ENCODE measurements at regions not wholly inside any gene's neighbourhood (a gene's known extent, or its start where the extent isn't known, plus 50 kb on each side); places are given as distances from the start of the nearest gene placed in this dataset.

DNA sequence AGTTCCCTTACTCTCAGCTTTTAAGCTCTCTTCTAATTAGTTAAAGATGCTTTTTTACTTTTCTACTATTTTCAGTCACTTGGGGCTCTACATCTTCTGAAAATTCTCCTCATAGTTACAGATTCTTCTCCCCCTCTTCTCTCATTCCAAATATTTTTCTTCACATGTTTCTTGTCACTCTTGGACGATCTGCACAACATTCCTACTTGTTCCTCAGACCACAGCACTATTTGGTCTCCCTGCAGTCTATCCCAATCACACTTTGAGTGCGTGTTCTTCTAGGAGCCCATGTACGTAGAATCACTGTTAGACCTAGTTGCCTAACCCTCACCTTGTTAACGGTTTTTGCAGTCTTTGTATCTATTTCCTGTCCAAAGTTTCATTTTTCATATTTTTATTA, 222.5 kb upstream of the SPRY2 start (continued):
- TF ChIP-seq, protein P1, sequence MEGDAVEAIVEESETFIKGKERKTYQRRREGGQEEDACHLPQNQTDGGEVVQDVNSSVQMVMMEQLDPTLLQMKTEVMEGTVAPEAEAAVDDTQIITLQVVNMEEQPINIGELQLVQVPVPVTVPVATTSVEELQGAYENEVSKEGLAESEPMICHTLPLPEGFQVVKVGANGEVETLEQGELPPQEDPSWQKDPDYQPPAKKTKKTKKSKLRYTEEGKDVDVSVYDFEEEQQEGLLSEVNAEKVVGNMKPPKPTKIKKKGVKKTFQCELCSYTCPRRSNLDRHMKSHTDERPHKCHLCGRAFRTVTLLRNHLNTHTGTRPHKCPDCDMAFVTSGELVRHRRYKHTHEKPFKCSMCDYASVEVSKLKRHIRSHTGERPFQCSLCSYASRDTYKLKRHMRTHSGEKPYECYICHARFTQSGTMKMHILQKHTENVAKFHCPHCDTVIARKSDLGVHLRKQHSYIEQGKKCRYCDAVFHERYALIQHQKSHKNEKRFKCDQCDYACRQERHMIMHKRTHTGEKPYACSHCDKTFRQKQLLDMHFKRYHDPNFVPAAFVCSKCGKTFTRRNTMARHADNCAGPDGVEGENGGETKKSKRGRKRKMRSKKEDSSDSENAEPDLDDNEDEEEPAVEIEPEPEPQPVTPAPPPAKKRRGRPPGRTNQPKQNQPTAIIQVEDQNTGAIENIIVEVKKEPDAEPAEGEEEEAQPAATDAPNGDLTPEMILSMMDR (IDR thresholded peaks at IDR 0.05; ENCODE audit: low read depth, low read length, missing input control): no peak
- TF ChIP-seq GABPA (IDR thresholded peaks at IDR 0.05 in 1 of 2, conservative IDR thresholded peaks at IDR 0.05 in 1 of 2) (no peak), SP1 (IDR thresholded peaks at IDR 0.05) (no peak), RXRA (IDR thresholded peaks at IDR 0.05) (no peak)
- TF ChIP-seq, protein P2, sequence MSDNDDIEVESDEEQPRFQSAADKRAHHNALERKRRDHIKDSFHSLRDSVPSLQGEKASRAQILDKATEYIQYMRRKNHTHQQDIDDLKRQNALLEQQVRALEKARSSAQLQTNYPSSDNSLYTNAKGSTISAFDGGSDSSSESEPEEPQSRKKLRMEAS (IDR thresholded peaks at IDR 0.05): no peak

DNA sequence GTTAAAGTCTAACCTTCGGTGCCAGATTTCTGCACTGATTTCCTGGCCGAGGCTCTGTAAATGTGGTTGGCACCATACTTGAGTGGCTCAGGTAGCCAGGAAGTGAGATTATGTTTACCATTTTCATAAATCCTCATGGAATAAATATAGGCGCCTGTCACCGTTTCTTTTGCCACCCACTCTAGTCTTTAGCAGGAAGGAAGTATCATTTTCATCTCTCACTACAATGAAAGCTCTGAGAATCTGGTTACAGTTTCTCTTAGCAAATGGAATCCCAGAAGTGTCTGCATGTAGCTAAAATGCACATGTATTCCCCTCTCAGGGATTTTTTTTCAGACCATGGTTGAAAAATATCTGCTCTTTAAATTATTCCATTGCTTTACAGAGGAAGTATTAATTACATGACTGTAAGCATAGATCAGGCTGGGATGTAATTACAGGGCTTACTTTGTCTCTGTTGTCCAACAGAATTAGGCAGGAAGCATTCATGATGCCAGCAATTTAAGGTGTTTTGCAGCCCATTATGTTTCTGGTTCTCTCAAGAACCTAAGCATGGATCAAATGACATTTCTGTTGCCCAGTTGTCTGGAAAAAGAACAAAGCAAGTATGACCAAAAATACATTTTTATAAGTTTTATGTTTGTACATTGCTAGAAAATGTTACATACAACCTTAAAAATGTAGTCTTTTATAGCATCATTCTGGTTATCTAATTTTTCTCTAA, 221.7 kb upstream of the SPRY2 start:
- no peaks in the 10 kb centered on the region for H3K36me3 ChIP-seq (ENCODE audit: control insufficient read depth in 4 of 4, insufficient read depth in 3 of 4, low read depth in 1 of 4, low read length in 3 of 4)
- 71% methylated on average over 4 of the region's 4 CpGs for WGBS
- no peaks in the 10 kb centered on the region for H3K27me3 ChIP-seq (ENCODE audit: control insufficient read depth in 4 of 4, insufficient read depth in 4 of 4, low read length in 3 of 4)
- no peak for TF ChIP-seq SP1 (IDR thresholded peaks at IDR 0.05)
- TF ChIP-seq FOXA1 (IDR thresholded peaks at IDR 0.05): no peak
- TF ChIP-seq HNF4A (conservative IDR thresholded peaks at IDR 0.05): no peak
- H3K27ac ChIP-seq (ENCODE audit: low read depth in 1 of 2, low read length in 2 of 2): no peak overlapping the region
- DNase-seq (ENCODE audit: low spot score): no peak
- no peaks in the 10 kb centered on the region for H3K9me3 ChIP-seq (ENCODE audit: control insufficient read depth in 4 of 4, low read length in 3 of 4)
- peaks cover 0 to 9% (median 3%) of the 10 kb centered on the region in 4 donors for H3K4me1 ChIP-seq (ENCODE audit: control insufficient read depth in 4 of 4, insufficient read depth in 4 of 4, low read length in 3 of 4)
- H3K9ac ChIP-seq (ENCODE audit: low read depth in 1 of 2, low read length in 2 of 2): no peak overlapping the region
- H3K4me3 ChIP-seq (ENCODE audit: low read depth in 1 of 3, low read length in 3 of 3): no peak overlapping the region

DNA sequence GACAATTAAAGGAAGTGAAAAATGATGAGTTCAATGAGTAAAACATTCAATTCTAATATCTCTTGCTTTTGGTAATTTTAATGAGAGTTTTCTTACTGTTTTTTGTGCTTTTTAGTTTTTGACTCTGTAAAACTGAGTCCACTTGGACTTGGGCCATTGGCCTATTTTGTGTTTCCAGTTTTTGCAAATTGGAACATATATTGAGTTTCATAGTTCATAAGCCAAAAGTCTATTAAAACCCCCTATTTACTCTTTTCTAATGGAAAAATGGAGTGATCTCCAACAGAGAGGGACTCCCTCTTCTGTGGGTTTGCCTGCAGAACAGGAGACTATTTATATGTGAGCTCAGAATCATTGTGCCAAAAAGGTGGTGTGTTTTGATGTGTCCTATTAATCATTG, 219.7 kb upstream of the SPRY2 start:
- no peaks in the 10 kb centered on the region for H3K36me3 ChIP-seq (ENCODE audit: control insufficient read depth in 4 of 4, insufficient read depth in 3 of 4, low read depth in 1 of 4, low read length in 3 of 4)
- DNase-seq (ENCODE audit: low spot score): no peak
- H3K27me3 ChIP-seq (ENCODE audit: control insufficient read depth in 4 of 4, insufficient read depth in 4 of 4, low read length in 3 of 4): no peaks in the 10 kb centered on the region
- TF ChIP-seq RXRA (IDR thresholded peaks at IDR 0.05) (no peak), JUND (IDR thresholded peaks at IDR 0.05) (no peak), HNF4A (conservative IDR thresholded peaks at IDR 0.05) (no peak)
- TF ChIP-seq, protein P2 (IDR thresholded peaks at IDR 0.05): no peak
- no peak overlapping the region for H3K27ac ChIP-seq (ENCODE audit: low read depth in 1 of 2, low read length in 2 of 2)
- no peak overlapping the region for H3K4me3 ChIP-seq (ENCODE audit: low read depth in 1 of 3, low read length in 3 of 3)
- peaks cover 0 to 22% (median 11%) of the 10 kb centered on the region in 4 donors for H3K4me1 ChIP-seq (ENCODE audit: control insufficient read depth in 4 of 4, insufficient read depth in 4 of 4, low read length in 3 of 4)
- no peak overlapping the region for H3K9ac ChIP-seq (ENCODE audit: low read depth in 1 of 2, low read length in 2 of 2)
- H3K9me3 ChIP-seq (ENCODE audit: control insufficient read depth in 4 of 4, low read length in 3 of 4): no peaks in the 10 kb centered on the region

DNA sequence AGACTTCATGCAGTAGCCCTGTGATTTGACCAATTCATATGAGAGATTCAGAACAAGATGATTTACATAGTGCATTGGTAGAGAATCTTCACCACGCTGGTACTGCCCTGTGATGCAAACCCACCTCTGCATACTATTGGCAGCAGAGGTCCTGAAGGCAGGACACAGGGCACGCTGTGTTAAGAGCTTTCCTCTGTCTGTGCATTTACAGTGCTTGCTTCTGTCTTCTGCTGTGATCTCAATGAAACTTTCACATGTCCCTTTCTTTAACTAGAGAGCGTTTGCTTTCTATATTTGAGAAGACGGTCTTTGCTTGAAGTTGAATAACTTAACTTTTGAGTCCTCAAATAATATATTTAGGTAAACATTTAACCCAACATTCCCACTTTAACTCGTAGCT, 219.0 kb upstream of the SPRY2 start:
- Histone ChIP-seq H3K9ac (ENCODE audit: low read depth in 1 of 2, low read length in 2 of 2) (no peak overlapping the region), H3K27me3 (ENCODE audit: control insufficient read depth in 4 of 4, insufficient read depth in 4 of 4, low read length in 3 of 4) (no peaks in the 10 kb centered on the region), H3K4me3 (ENCODE audit: low read depth in 1 of 3, low read length in 3 of 3) (no peak overlapping the region), H3K9me3 (ENCODE audit: control insufficient read depth in 4 of 4, low read length in 3 of 4) (no peaks in the 10 kb centered on the region), H3K36me3 (ENCODE audit: control insufficient read depth in 4 of 4, insufficient read depth in 3 of 4, low read depth in 1 of 4, low read length in 3 of 4) (no peaks in the 10 kb centered on the region), H3K27ac (ENCODE audit: low read depth in 1 of 2, low read length in 2 of 2) (no peak overlapping the region), H3K4me1 (ENCODE audit: control insufficient read depth in 4 of 4, insufficient read depth in 4 of 4, low read length in 3 of 4) (peaks cover 0 to 22% (median 11%) of the 10 kb centered on the region in 4 donors)
- WGBS: 83% methylated on average over 5 of the region's 5 CpGs
- DNase-seq (ENCODE audit: low spot score): no peak
- TF ChIP-seq HNF4G (IDR thresholded peaks at IDR 0.05): no peak
- TF ChIP-seq, protein P3, sequence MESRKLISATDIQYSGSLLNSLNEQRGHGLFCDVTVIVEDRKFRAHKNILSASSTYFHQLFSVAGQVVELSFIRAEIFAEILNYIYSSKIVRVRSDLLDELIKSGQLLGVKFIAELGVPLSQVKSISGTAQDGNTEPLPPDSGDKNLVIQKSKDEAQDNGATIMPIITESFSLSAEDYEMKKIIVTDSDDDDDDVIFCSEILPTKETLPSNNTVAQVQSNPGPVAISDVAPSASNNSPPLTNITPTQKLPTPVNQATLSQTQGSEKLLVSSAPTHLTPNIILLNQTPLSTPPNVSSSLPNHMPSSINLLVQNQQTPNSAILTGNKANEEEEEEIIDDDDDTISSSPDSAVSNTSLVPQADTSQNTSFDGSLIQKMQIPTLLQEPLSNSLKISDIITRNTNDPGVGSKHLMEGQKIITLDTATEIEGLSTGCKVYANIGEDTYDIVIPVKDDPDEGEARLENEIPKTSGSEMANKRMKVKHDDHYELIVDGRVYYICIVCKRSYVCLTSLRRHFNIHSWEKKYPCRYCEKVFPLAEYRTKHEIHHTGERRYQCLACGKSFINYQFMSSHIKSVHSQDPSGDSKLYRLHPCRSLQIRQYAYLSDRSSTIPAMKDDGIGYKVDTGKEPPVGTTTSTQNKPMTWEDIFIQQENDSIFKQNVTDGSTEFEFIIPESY (IDR thresholded peaks at IDR 0.05): no peak
- TF ChIP-seq TAF1 (conservative IDR thresholded peaks at IDR 0.05): no peak
- no peak for TF ChIP-seq JUND (IDR thresholded peaks at IDR 0.05)
- no peak for TF ChIP-seq GABPA (IDR thresholded peaks at IDR 0.05 in 1 of 2, conservative IDR thresholded peaks at IDR 0.05 in 1 of 2)
- TF ChIP-seq YY1 (IDR thresholded peaks at IDR 0.05): no peak
- TF ChIP-seq, protein P4, sequence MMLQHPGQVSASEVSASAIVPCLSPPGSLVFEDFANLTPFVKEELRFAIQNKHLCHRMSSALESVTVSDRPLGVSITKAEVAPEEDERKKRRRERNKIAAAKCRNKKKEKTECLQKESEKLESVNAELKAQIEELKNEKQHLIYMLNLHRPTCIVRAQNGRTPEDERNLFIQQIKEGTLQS (IDR thresholded peaks at IDR 0.05): no peak
- TF ChIP-seq NR2F2 (IDR thresholded peaks at IDR 0.05): no peak
- TF ChIP-seq EGR1 (IDR thresholded peaks at IDR 0.05; ENCODE audit: low read depth in 2 of 2): no peak
- TF ChIP-seq, protein P2 (IDR thresholded peaks at IDR 0.05): no peak
